ENCODE measurements at regions not wholly inside any gene's neighbourhood (a gene's known extent, or its start where the extent isn't known, plus 50 kb on each side); places are given as distances from the start of the nearest gene placed in this dataset.

- TF ChIP-seq SPI1 (IDR thresholded peaks at IDR 0.05; ENCODE audit: borderline replicate concordance, low read depth, low read length): no peak
- TF ChIP-seq TCF7 (IDR thresholded peaks at IDR 0.05; ENCODE audit: borderline replicate concordance): no peak
- TF ChIP-seq EZH2 (IDR thresholded peaks at IDR 0.05; ENCODE audit: borderline replicate concordance, low read depth, low read length): no peak
- TF ChIP-seq, protein P1, sequence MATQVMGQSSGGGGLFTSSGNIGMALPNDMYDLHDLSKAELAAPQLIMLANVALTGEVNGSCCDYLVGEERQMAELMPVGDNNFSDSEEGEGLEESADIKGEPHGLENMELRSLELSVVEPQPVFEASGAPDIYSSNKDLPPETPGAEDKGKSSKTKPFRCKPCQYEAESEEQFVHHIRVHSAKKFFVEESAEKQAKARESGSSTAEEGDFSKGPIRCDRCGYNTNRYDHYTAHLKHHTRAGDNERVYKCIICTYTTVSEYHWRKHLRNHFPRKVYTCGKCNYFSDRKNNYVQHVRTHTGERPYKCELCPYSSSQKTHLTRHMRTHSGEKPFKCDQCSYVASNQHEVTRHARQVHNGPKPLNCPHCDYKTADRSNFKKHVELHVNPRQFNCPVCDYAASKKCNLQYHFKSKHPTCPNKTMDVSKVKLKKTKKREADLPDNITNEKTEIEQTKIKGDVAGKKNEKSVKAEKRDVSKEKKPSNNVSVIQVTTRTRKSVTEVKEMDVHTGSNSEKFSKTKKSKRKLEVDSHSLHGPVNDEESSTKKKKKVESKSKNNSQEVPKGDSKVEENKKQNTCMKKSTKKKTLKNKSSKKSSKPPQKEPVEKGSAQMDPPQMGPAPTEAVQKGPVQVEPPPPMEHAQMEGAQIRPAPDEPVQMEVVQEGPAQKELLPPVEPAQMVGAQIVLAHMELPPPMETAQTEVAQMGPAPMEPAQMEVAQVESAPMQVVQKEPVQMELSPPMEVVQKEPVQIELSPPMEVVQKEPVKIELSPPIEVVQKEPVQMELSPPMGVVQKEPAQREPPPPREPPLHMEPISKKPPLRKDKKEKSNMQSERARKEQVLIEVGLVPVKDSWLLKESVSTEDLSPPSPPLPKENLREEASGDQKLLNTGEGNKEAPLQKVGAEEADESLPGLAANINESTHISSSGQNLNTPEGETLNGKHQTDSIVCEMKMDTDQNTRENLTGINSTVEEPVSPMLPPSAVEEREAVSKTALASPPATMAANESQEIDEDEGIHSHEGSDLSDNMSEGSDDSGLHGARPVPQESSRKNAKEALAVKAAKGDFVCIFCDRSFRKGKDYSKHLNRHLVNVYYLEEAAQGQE (IDR thresholded peaks at IDR 0.05; ENCODE audit: borderline replicate concordance): no peak
- TF ChIP-seq, protein P1 (CRISPR knock-in tag; IDR thresholded peaks at IDR 0.05; ENCODE audit: low read depth): no peak
- TF ChIP-seq CREB1 (IDR thresholded peaks at IDR 0.05): no peak
- no peak for TF ChIP-seq CREB1 (CRISPR knock-in tag; IDR thresholded peaks at IDR 0.05)
- TF ChIP-seq CBX2 (IDR thresholded peaks at IDR 0.05; ENCODE audit: insufficient read depth, low read length, poor library complexity, severe bottlenecking): no peak
- TF ChIP-seq, protein P2, sequence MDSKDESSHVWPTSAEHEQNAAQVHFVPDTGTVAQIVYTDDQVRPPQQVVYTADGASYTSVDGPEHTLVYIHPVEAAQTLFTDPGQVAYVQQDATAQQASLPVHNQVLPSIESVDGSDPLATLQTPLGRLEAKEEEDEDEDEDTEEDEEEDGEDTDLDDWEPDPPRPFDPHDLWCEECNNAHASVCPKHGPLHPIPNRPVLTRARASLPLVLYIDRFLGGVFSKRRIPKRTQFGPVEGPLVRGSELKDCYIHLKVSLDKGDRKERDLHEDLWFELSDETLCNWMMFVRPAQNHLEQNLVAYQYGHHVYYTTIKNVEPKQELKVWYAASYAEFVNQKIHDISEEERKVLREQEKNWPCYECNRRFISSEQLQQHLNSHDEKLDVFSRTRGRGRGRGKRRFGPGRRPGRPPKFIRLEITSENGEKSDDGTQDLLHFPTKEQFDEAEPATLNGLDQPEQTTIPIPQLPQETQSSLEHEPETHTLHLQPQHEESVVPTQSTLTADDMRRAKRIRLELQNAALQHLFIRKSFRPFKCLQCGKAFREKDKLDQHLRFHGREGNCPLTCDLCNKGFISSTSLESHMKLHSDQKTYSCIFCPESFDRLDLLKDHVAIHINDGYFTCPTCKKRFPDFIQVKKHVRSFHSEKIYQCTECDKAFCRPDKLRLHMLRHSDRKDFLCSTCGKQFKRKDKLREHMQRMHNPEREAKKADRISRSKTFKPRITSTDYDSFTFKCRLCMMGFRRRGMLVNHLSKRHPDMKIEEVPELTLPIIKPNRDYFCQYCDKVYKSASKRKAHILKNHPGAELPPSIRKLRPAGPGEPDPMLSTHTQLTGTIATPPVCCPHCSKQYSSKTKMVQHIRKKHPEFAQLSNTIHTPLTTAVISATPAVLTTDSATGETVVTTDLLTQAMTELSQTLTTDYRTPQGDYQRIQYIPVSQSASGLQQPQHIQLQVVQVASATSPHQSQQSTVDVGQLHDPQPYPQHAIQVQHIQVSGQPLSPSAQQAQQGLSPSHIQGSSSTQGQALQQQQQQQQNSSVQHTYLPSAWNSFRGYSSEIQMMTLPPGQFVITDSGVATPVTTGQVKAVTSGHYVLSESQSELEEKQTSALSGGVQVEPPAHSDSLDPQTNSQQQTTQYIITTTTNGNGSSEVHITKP (IDR thresholded peaks at IDR 0.05; ENCODE audit: partially characterized antibody): no peak
- no peak for TF ChIP-seq STAG1 (CRISPR knock-in tag; IDR thresholded peaks at IDR 0.05; ENCODE audit: borderline replicate concordance)
- TF ChIP-seq CTCF (IDR thresholded peaks at IDR 0.05 in 2 of 3, conservative IDR thresholded peaks at IDR 0.05 in 1 of 3; ENCODE audit: insufficient read depth in 2 of 3, low read depth in 1 of 3, low read length in 3 of 3): no peak
- TF ChIP-seq ZZZ3 (IDR thresholded peaks at IDR 0.05): no peak
- TF ChIP-seq ETV6 (IDR thresholded peaks at IDR 0.05; ENCODE audit: borderline replicate concordance in 1 of 2, low read depth in 2 of 2, low read length in 1 of 2): no peak
- no peak for TF ChIP-seq ETV6 (CRISPR knock-in tag; IDR thresholded peaks at IDR 0.05; ENCODE audit: borderline replicate concordance)
Measured at GRCh38 chr2:220676695-220677094, 895.4 kb downstream of the EPHA4 start.

Measured in K562 (cell line).